Fibroblast of the conjunctiva (primary cell): ENCODE measurements at regions not wholly inside any gene's neighbourhood (a gene's known extent, or its start where the extent isn't known, plus 50 kb on each side); places are given as distances from the start of the nearest gene placed in this dataset.
"Not testable (repeated sequence)": the region's sequence is repeated elsewhere in the genome, so short reads cannot be mapped to it uniquely, and the experiment has no call there.

Experiments used
- DNase-seq: peaks from one replicate; pipeline ENCODE4 v3.0.0-alpha.2; 2010; ENCODE audit warnings: low read depth

DNA sequence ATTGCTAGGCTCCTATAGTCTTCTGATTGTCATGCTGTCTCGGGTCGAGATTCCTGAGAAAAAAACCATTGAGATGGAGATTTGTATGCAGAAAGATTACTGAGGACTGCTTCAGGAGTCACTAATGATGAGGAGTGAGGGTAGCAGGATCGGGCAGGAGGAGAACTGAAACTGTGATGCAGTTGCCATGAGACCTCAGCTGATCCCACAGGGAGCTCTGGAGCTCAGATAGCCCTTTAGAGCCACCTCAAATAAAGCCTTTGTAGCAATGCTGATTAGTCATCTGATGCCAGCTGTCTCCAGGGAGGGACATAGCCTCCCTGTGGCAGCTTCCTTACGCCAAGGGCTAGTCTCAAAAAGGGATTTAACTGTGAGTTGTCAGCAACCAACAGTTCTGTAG is 256.9 kb downstream of the DMAC1 start:
- DNase-seq: no peak

- DNase-seq: no peak
These were observed 257.5 kb downstream of the DMAC1 start for GRCh38 chr9:7542126-7542525.

DNA sequence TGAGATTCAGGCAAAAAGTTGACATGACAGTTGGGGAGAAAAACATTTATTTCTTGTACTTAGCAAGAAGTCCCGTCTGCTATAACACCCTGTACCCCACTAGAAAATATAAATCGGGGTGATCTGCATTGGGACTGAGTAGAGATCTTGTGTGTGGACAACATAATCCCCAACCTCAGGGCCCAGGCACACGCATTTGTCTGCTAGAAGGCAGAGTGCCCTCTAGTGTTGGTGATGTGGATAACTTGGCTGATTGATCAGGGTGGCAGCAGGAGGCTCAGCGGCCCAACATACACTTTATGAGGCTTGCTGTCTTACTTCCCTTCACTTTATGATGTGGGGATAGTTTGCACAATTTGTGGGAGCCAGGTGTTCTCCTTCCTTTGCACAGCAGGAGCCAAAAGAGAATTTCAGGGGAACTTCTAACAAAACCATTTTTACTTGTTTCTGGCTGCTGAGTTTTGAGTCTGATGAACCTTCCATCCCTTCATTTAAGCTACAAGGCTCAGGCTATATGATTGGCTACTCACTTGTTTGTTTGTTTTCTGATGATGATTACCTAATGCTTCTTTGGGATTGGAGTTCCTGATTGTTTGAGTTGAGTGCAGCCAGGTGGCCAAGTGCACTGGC is 263.2 kb downstream of the DMAC1 start:
- peak; percentile 39 for DNase-seq

DNA sequence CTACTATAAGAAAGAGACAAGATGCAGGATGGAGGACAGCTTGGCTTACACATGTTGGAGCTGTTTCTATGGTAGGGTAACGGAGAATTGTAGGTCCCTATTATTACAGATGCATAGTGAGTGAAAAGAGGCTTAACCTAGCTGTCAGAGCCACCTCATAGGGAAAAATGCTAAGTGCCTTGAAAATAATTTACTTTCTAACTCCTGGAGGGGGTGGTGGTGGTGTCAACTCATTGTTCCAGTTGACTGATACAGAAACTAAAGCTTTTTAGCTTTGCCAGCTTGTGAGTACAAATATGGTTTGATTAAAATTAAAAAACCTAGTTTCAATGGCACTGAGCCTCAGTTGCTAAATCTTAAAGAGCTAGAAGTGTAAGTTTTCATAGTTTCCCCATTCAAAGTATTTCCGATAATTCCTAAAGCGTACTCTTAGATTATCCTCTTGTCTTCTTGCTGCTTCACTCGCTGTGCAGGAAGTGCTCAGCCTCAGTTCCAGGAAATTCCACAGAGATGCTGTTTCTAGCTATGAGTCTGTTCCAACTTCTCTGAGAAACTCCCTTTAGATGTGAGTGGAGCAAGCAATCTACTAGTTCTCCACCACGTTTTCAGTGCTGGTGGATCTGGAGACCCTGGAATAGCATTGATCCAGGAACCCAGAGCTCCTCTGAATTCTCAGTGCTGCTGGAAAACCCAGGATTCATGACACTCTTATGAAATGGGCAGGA is 265.2 kb downstream of the DMAC1 start:
- no peak for DNase-seq

- DNase-seq: no peak
These were observed 266.0 kb downstream of the DMAC1 start for GRCh38 chr9:7533376-7534090.

GRCh38 chr9:7523426-7524043 is 276.0 kb downstream of the DMAC1 start:
- DNase-seq: no peak

DNA sequence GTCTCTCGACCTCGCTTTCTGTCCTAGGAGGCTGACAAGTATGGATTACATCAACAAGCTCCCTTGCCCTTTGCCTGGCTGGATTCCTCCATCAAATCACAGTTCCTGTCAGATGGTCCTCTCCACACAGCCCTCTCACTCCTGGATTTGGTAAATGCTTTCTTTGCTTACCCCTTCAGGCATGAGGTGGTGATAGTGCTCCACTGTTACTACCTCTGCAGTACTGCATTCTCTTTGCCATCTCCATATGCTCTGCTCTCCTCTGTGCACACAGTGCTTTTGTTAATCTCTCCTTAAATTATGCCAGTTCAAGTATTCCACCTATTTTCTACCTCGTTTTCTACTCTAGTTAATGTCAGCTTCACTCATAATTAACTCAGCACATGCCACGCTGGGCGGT is 279.2 kb downstream of the DMAC1 start:
- DNase-seq: no peak

DNA sequence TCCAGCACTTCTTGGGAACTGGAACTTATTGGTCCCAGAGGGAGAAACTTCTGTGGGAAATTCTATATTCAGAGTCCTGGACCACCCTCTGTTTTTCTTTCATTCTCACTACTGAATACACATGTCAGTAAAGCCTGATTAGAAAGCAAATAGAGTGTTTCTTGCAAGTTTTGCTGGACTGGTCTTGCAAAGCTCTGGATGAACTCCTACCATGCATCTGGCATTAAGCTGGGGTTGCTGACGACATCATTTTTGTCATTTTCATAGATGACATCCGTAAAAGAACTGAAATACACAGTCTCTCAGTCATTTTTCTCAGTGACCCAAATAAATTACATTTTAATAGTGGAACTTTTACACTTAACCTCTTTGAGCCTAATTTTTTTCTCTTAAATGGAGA is 283.2 kb downstream of the DMAC1 start:
- DNase-seq: no peak

- peak; percentile 9 for DNase-seq
These were observed 289.4 kb downstream of the DMAC1 start for GRCh38 chr9:7510199-7510598.

DNA sequence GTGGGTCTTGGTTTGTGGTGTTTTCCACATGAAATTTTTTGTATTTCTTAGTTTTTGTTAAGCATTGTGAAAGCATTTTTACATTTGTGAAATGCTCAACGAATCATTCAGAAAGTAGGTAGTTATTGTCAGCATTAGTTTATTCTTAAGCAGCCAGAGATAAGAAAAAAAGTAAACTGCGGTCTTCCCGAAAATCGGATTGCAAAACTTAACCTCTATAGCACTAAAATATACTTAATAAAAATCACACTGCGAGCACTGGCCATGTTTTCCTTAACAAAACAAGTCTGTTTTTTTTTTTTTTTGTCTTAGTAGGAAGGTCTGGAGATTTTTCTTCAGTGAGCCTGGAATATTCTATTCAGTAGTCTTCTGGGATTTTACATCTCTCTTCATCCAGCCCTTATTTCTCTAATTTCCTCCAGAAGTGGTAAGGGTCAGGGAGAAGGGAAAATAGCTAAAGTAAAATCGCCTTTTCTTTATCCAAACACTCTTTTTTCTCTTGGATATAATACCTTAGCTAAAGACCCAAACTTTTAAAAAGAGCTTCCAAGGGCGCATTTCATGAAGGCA is 289.9 kb downstream of the DMAC1 start:
- no peak for DNase-seq

DNA sequence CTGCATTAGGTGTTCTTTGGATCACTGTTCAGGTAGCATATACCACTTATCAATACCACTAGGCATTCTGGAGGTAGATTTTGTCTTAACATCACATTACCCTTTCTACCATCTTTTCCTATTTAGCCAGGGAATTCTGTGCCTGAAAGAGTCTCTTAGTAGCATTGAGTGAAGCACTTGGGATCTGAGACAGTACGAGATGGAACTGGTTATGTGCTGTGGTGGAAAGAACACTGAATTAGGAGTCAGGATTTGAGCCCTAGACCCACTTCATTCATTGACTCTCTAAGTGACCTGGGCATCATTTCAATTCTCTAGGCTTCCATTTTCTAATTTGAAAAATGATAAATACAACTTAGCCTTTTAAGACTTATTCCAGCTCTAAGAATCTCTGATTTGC is 291.1 kb downstream of the DMAC1 start:
- no peak for DNase-seq

- DNase-seq: no peak
These were observed 291.9 kb downstream of the DMAC1 start for GRCh38 chr9:7507566-7508270.

DNA sequence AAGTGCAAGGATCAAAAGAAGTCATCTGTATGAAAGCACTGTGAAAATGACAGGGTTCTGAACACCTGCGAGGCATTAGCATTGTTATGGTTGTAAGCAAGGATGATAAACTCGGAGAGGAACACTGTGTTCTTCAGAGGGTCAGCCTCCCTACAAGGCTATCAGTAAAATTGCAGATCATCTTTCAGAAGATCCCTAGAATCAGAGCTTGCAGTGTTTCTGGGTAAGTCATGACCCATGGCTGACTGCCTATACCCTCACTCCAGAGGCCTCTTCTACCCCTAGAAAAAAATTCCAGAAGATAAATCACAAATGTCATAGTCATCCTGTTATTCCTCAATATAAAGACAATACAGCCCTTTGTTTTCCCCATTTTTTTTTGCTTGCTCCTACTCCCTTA is 292.6 kb downstream of the DMAC1 start:
- DNase-seq: no peak

- DNase-seq: no peak
These were observed 299.1 kb downstream of the DMAC1 start for GRCh38 chr9:7500521-7500920.

GRCh38 chr9:7491641-7492040 is 307.9 kb downstream of the DMAC1 start:
- DNase-seq: no peak

DNA sequence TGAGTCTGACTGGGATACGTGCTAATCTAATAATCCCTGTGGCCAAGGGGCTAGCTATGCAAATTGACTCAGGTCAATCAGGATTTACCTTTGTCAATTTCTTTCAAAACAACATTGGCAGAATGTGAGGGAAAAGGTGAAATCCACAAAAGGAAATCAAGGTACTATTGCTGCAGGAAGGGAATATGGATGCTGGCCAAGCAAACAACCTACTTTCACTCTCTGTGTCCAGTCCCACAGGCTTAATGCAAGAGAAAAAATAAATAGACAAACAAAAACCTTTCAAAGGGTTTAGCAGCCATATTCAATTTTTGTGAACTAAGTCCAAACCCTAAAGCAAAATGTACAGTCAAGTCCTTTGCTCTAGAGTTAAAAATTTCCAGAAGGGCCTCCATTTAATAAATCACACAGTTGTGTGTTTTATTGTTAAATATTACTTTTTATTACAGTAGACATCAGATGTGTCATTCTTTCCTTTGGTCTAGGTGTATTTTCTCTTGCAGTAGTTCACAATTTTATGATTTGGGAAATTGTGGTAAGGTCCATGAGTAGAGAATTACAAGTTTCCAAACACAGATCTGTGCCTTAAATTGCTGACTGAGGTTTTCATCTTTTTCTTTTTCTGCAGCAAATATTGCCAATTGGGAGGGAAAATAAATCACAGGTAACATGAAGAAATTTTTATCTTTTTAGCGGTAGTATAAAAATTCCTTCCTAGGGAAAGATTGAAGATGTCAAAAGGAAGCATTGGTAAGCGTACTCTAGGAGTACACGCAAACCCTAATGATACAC is 309.1 kb downstream of the DMAC1 start:
- DNase-seq: no peak

GRCh38 chr9:7489036-7489435 is 310.5 kb downstream of the DMAC1 start:
- DNase-seq: no peak

DNA sequence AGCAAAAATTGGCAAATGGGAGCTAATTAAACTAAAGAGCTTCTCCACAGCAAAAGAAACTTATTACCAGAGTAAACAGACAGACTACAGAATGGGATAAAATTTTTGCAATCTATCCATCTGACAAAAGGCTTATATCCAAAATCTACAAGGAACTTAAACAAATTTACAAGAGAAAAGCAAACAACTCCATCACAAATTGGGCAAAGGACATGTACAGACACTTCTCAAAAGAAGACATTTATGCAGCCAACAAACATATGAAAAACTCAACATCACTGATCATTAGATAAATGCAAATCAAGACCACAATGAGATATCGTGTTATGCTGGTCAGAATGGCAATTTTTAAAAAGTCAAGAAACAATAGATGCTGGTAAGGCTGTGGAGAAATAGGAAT is 315.6 kb downstream of the DMAC1 start:
- not testable (repeated sequence) for DNase-seq

DNA sequence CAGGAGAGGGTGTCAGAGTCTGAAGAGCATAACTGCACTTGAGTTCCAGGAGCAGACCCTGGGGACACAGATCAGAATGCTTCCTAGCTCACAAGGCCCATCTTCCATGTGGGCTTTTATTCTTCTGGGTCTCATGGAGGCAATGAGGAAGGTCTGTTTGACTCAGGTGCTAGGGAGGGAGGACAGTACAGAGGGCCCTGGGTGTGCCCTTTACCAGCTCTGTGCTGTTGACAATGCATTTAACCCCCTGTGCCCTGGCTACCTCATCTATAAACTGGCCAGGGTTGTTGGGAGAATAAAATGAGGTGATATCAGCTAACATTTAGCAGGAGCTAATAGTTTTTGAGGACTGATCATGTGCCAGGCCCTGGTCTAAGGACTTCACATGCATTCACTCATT is 318.0 kb downstream of the DMAC1 start:
- no peak for DNase-seq

- DNase-seq: no peak
These were observed 320.3 kb downstream of the DMAC1 start for GRCh38 chr9:7479300-7479699.

DNA sequence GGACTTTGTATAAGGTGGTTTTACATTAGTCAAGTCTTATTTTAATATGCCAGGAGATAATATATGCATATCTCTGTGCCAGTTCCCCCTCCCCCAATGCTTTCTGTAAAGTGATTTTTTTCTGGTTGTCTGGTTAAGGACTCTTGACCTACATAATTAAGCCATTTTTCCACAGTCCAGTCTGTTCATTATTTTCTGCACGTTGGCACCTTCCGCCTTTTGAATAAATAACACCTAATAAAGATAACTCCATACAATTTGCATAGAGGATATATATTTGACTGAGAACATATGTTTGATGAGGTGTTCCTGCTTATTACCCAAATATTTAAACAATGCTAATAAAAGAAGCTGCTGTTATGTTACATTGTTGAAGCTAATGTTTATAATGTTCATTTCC is 320.9 kb downstream of the DMAC1 start:
- no peak for DNase-seq
